ENCODE measurements at regions not wholly inside any gene's neighbourhood (a gene's known extent, or its start where the extent isn't known, plus 50 kb on each side); places are given as distances from the start of the nearest gene placed in this dataset.

DNA sequence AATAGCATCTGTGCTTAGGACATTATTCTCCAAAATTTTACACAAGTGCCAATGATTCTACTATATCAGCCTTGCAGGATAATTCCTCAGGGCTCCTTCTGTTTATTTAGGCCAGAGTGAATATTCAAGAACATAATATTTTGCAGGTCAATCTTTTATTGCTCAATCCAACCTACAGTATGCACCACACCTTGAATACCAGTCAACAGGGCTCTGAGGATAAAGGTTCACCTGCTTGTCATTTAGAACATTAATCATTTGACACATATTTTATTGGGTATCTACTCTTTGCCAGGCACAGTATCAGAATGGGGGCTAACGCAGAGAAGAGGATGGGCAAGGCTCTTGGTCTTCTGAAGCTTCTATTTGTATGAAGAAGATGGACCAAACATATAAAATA lies 66.2 kb upstream of the SHISA3 start:
- TF ChIP-seq, protein P1, sequence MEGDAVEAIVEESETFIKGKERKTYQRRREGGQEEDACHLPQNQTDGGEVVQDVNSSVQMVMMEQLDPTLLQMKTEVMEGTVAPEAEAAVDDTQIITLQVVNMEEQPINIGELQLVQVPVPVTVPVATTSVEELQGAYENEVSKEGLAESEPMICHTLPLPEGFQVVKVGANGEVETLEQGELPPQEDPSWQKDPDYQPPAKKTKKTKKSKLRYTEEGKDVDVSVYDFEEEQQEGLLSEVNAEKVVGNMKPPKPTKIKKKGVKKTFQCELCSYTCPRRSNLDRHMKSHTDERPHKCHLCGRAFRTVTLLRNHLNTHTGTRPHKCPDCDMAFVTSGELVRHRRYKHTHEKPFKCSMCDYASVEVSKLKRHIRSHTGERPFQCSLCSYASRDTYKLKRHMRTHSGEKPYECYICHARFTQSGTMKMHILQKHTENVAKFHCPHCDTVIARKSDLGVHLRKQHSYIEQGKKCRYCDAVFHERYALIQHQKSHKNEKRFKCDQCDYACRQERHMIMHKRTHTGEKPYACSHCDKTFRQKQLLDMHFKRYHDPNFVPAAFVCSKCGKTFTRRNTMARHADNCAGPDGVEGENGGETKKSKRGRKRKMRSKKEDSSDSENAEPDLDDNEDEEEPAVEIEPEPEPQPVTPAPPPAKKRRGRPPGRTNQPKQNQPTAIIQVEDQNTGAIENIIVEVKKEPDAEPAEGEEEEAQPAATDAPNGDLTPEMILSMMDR (IDR thresholded peaks at IDR 0.05; ENCODE audit: extremely low read depth, missing control alignments), result no peak
- no peak for DNase-seq (ENCODE audit: low spot score)

DNA sequence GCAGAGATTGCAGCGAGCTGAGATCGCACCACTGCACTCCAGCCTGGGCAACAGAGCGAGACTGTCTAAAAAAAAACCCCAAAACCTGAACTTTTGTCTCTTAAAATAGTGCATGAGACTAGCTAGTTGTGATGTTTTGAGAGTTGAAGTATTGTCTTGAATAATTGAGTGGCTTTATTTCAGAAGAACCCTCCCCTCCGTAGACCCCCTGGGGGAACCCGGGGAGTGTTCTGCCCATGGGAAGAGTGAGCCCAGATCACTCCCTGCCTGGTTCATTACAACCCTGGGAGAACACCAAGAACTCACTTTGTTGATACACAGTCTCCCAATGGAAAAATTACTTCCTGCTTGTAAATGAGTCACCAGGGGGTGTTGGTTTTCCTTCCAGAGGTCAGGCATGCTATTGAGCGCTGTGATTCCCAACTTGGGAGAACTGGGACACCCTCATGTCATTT lies 65.3 kb upstream of the SHISA3 start:
- peak; percentile 28 for DNase-seq (ENCODE audit: low spot score)
- TF ChIP-seq, protein P1 (IDR thresholded peaks at IDR 0.05; ENCODE audit: extremely low read depth, missing control alignments), result no peak

- no peak for DNase-seq (ENCODE audit: low spot score)
- TF ChIP-seq, protein P1 (IDR thresholded peaks at IDR 0.05; ENCODE audit: extremely low read depth, missing control alignments), result no peak
Observed at GRCh38 chr4:42339935-42340406, 57.3 kb upstream of the SHISA3 start.

DNA sequence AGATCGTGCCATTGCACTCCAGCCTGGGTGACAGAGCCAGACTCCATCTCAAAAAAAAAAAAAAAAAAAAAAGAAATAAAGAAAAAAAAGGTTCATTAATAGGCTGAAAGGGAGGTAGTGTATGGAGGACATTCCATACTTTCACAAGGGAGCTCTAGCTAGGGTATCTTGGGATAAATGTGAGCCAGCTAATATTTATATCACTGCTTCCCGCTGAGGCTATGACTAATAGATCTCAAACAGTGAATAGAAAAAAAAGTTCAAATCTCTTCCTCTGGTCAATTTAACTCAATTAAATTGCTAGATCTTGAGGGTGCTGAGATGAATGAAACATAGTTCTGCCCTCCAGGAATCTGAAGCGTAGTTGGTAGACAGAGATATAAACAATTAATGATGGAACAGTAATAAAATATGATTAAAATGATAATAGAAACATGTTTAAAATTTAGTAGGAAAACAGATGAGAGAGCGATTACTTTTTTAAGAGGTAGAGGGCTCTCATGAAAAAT lies 55.7 kb upstream of the SHISA3 start:
- DNase-seq (ENCODE audit: low spot score), result no peak
- TF ChIP-seq, protein P1 (IDR thresholded peaks at IDR 0.05; ENCODE audit: extremely low read depth, missing control alignments), result no peak

DNA sequence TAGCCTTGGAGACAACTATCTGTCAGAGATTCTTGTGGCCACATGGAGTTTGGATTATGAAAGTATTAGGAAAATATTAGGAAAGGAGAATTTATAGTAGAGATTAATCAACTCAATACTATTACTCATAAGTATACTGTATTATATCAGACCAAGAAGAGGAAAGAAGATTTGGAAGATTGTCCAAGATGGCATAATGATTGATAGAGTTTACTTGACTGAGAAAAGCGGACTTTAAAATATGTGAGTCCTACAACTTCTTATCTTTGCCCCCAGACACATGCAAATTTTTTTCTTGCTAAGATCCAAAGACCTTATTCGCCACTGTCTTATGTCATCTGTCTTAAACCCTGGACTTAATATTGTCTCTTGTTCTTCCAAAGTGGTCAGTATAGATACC lies 54.8 kb upstream of the SHISA3 start:
- TF ChIP-seq, protein P1 (IDR thresholded peaks at IDR 0.05; ENCODE audit: extremely low read depth, missing control alignments), result no peak
- no peak for DNase-seq (ENCODE audit: low spot score)

DNA sequence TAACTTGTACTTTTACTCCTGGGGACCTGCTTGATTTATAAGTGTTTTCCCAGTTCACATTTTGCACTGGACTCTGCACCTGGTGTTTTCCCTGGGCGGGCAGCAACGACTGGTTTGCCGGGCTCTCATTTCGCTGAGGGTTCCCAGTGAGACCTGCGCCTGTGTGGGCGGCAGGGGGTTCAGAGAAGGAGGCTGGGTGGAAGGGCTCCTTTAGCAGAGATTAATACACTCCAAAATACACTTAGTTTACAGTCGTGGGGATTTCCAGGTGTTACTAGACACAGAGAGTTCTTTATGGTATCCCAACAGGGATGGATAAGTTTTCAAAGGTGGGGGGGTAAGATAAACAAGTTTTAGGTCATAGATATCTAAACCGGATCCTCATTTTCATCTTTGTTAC lies 53.0 kb upstream of the SHISA3 start:
- peak; percentile 49 for DNase-seq (ENCODE audit: low spot score)

DNA sequence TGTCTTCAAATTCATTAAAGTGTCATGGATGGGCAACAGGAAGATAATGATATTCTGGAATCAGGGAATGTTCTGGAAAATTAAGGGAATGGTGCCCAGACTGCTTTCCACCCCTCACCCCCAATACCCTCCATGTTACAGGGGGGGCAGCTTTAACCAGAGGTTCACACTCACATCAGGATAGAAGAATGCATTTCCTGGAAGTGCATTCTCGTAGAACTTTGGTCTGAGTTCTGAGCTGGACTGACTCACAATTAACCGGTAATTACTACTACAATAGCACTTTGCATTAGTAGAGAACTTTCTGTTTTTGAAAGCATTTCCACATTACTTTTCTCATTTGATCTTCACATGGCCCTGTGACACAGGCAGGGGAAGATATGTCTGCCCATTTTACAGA lies 52.5 kb upstream of the SHISA3 start:
- DNase-seq (ENCODE audit: low spot score), result no peak

More for the DNA sequence above, 53.0 kb upstream of the SHISA3 start:
- TF ChIP-seq, protein P1 (IDR thresholded peaks at IDR 0.05; ENCODE audit: extremely low read depth, missing control alignments), result no peak

More for the DNA sequence above, 52.5 kb upstream of the SHISA3 start:
- TF ChIP-seq, protein P1 (IDR thresholded peaks at IDR 0.05; ENCODE audit: extremely low read depth, missing control alignments), result no peak

All from GM20000 (cell line).